ENCODE measurements at regions not wholly inside any gene's neighbourhood (a gene's known extent, or its start where the extent isn't known, plus 50 kb on each side); places are given as distances from the start of the nearest gene placed in this dataset.
A peak's percentile ranks its signal among the peaks of the same experiment; 100 is the strongest.
"Not testable (repeated sequence)": the region's sequence is repeated elsewhere in the genome, so short reads cannot be mapped to it uniquely, and the experiment has no call there.

GRCh38 chr2:2775018-2775417 lies 443.9 kb upstream of the MYT1L start:
- Histone ChIP-seq H3K4me2 (ENCODE audit: low read length, poor library complexity, severe bottlenecking) (no peak overlapping the region), H2BK15ac (ENCODE audit: low read depth, poor library complexity, severe bottlenecking) (no peak overlapping the region), H2BK120ac (ENCODE audit: low read depth, low read length) (no peak overlapping the region), H4K91ac (ENCODE audit: low read length) (no peak overlapping the region), H3K9me3 (ENCODE audit: control insufficient read depth, low read length) (peaks cover 6% of the 10 kb centered on the region), H2AFZ (ENCODE audit: low read depth, low read length) (no peak overlapping the region), H3K4me1 (ENCODE audit: control insufficient read depth, insufficient read depth, low read depth, low read length) (no peaks in the 10 kb centered on the region), H3K27ac (ENCODE audit: low read length, poor library complexity, severe bottlenecking) (no peak overlapping the region), H3K79me1 (replicated peaks; ENCODE audit: low read length, poor library complexity, severe bottlenecking) (no peaks in the 10 kb centered on the region), H3K23ac (ENCODE audit: low read length in 2 of 2) (no peak overlapping the region), H3K4me3 (ENCODE audit: insufficient read depth in 1 of 2, low read depth in 1 of 2, low read length in 2 of 2) (no peak overlapping the region), H2BK12ac (ENCODE audit: low read length in 2 of 2) (no peak overlapping the region), H3K27me3 (ENCODE audit: control insufficient read depth in 1 of 2, insufficient read depth in 1 of 2, low read length in 2 of 2) (no peaks in the 10 kb centered on the region), H2BK5ac (ENCODE audit: low read depth, low read length, poor library complexity, severe bottlenecking) (no peak overlapping the region), H2AK5ac (ENCODE audit: low read length, severe bottlenecking) (no peak overlapping the region), H3K4ac (ENCODE audit: low read depth in 1 of 2, low read length in 2 of 2) (no peak overlapping the region), H4K8ac (ENCODE audit: low read length) (no peak overlapping the region), H3K9ac (ENCODE audit: low read length) (no peak overlapping the region), H3K14ac (ENCODE audit: low read length in 2 of 2) (no peak overlapping the region), H3K36me3 (ENCODE audit: control insufficient read depth in 1 of 2, insufficient read depth in 2 of 2, low read depth in 1 of 2, low read length in 2 of 2) (no peaks in the 10 kb centered on the region), H3K18ac (ENCODE audit: low read depth in 1 of 2, low read length in 2 of 2) (no peak overlapping the region)
- 80% methylated on average over 2 of the region's 2 CpGs for WGBS
- DNase-seq, result no peak

- H3K79me1 ChIP-seq (replicated peaks; ENCODE audit: low read length, poor library complexity, severe bottlenecking), result no peaks in the 10 kb centered on the region
- no peak overlapping the region for H2BK12ac ChIP-seq (ENCODE audit: low read length in 2 of 2)
- no peak overlapping the region for H2BK5ac ChIP-seq (ENCODE audit: low read depth, low read length, poor library complexity, severe bottlenecking)
- H2AK5ac ChIP-seq (ENCODE audit: low read length, severe bottlenecking), result no peak overlapping the region
- no peak overlapping the region for H3K18ac ChIP-seq (ENCODE audit: low read depth in 1 of 2, low read length in 2 of 2)
- H3K27ac ChIP-seq (ENCODE audit: low read length, poor library complexity, severe bottlenecking), result no peak overlapping the region
- no peak for DNase-seq
- H3K9ac ChIP-seq (ENCODE audit: low read length), result no peak overlapping the region
- H3K4me3 ChIP-seq (ENCODE audit: insufficient read depth in 1 of 2, low read depth in 1 of 2, low read length in 2 of 2), result no peak overlapping the region
- H3K4me1 ChIP-seq (ENCODE audit: control insufficient read depth, insufficient read depth, low read depth, low read length), result no peaks in the 10 kb centered on the region
- 70% methylated on average over 8 of the region's 8 CpGs for WGBS
- H3K36me3 ChIP-seq (ENCODE audit: control insufficient read depth in 1 of 2, insufficient read depth in 2 of 2, low read depth in 1 of 2, low read length in 2 of 2), result no peaks in the 10 kb centered on the region
- H4K91ac ChIP-seq (ENCODE audit: low read length), result no peak overlapping the region
- H3K14ac ChIP-seq (ENCODE audit: low read length in 2 of 2), result no peak overlapping the region
- H2BK120ac ChIP-seq (ENCODE audit: low read depth, low read length), result no peak overlapping the region
- no peak overlapping the region for H4K8ac ChIP-seq (ENCODE audit: low read length)
- H3K4ac ChIP-seq (ENCODE audit: low read depth in 1 of 2, low read length in 2 of 2), result no peak overlapping the region
- no peak overlapping the region for H2BK15ac ChIP-seq (ENCODE audit: low read depth, poor library complexity, severe bottlenecking)
- H3K9me3 ChIP-seq (ENCODE audit: control insufficient read depth, low read length), result peaks cover 6% of the 10 kb centered on the region
- H3K27me3 ChIP-seq (ENCODE audit: control insufficient read depth in 1 of 2, insufficient read depth in 1 of 2, low read length in 2 of 2), result no peaks in the 10 kb centered on the region
- no peak overlapping the region for H3K4me2 ChIP-seq (ENCODE audit: low read length, poor library complexity, severe bottlenecking)
- H2AFZ ChIP-seq (ENCODE audit: low read depth, low read length), result no peak overlapping the region
- no peak overlapping the region for H3K23ac ChIP-seq (ENCODE audit: low read length in 2 of 2)
These were observed 442.6 kb upstream of the MYT1L start for GRCh38 chr2:2773692-2774091.

GRCh38 chr2:2773080-2773479 lies 442.0 kb upstream of the MYT1L start:
- not testable (repeated sequence) for H4K91ac ChIP-seq (ENCODE audit: low read length); H3K9me3 ChIP-seq (ENCODE audit: control insufficient read depth, low read length); H3K4ac ChIP-seq (ENCODE audit: low read depth in 1 of 2, low read length in 2 of 2); H3K4me2 ChIP-seq (ENCODE audit: low read length, poor library complexity, severe bottlenecking); H2BK12ac ChIP-seq (ENCODE audit: low read length in 2 of 2); H3K79me1 ChIP-seq (replicated peaks; ENCODE audit: low read length, poor library complexity, severe bottlenecking); H3K18ac ChIP-seq (ENCODE audit: low read depth in 1 of 2, low read length in 2 of 2); H3K27ac ChIP-seq (ENCODE audit: low read length, poor library complexity, severe bottlenecking); H2AFZ ChIP-seq (ENCODE audit: low read depth, low read length); H4K8ac ChIP-seq (ENCODE audit: low read length); H2AK5ac ChIP-seq (ENCODE audit: low read length, severe bottlenecking); H3K4me1 ChIP-seq (ENCODE audit: control insufficient read depth, insufficient read depth, low read depth, low read length); H3K23ac ChIP-seq (ENCODE audit: low read length in 2 of 2); H3K9ac ChIP-seq (ENCODE audit: low read length); H3K27me3 ChIP-seq (ENCODE audit: control insufficient read depth in 1 of 2, insufficient read depth in 1 of 2, low read length in 2 of 2); H3K14ac ChIP-seq (ENCODE audit: low read length in 2 of 2); H2BK5ac ChIP-seq (ENCODE audit: low read depth, low read length, poor library complexity, severe bottlenecking); H3K4me3 ChIP-seq (ENCODE audit: insufficient read depth in 1 of 2, low read depth in 1 of 2, low read length in 2 of 2); H2BK120ac ChIP-seq (ENCODE audit: low read depth, low read length); DNase-seq; H2BK15ac ChIP-seq (ENCODE audit: low read depth, poor library complexity, severe bottlenecking); H3K36me3 ChIP-seq (ENCODE audit: control insufficient read depth in 1 of 2, insufficient read depth in 2 of 2, low read depth in 1 of 2, low read length in 2 of 2)
- WGBS, result 77% methylated on average over 11 of the region's 11 CpGs

- H3K9me3 ChIP-seq (ENCODE audit: control insufficient read depth, low read length), result peaks cover 6% of the 10 kb centered on the region
- H3K23ac ChIP-seq (ENCODE audit: low read length in 2 of 2), result no peak overlapping the region
- H3K27me3 ChIP-seq (ENCODE audit: control insufficient read depth in 1 of 2, insufficient read depth in 1 of 2, low read length in 2 of 2), result no peaks in the 10 kb centered on the region
- H2AK5ac ChIP-seq (ENCODE audit: low read length, severe bottlenecking), result no peak overlapping the region
- no peak overlapping the region for H2AFZ ChIP-seq (ENCODE audit: low read depth, low read length)
- H3K4me2 ChIP-seq (ENCODE audit: low read length, poor library complexity, severe bottlenecking), result no peak overlapping the region
- no peak overlapping the region for H3K18ac ChIP-seq (ENCODE audit: low read depth in 1 of 2, low read length in 2 of 2)
- no peak overlapping the region for H2BK120ac ChIP-seq (ENCODE audit: low read depth, low read length)
- no peak overlapping the region for H3K9ac ChIP-seq (ENCODE audit: low read length)
- H3K27ac ChIP-seq (ENCODE audit: low read length, poor library complexity, severe bottlenecking), result no peak overlapping the region
- no peak for DNase-seq
- H3K36me3 ChIP-seq (ENCODE audit: control insufficient read depth in 1 of 2, insufficient read depth in 2 of 2, low read depth in 1 of 2, low read length in 2 of 2), result no peaks in the 10 kb centered on the region
- H2BK5ac ChIP-seq (ENCODE audit: low read depth, low read length, poor library complexity, severe bottlenecking), result no peak overlapping the region
- no peak overlapping the region for H3K4me3 ChIP-seq (ENCODE audit: insufficient read depth in 1 of 2, low read depth in 1 of 2, low read length in 2 of 2)
- 73% methylated on average over 18 of the region's 18 CpGs for WGBS
- no peak overlapping the region for H2BK15ac ChIP-seq (ENCODE audit: low read depth, poor library complexity, severe bottlenecking)
- H4K91ac ChIP-seq (ENCODE audit: low read length), result peak overlapping the region; percentile 14
- no peak overlapping the region for H3K14ac ChIP-seq (ENCODE audit: low read length in 2 of 2)
- no peaks in the 10 kb centered on the region for H3K4me1 ChIP-seq (ENCODE audit: control insufficient read depth, insufficient read depth, low read depth, low read length)
- no peak overlapping the region for H4K8ac ChIP-seq (ENCODE audit: low read length)
- H3K79me1 ChIP-seq (replicated peaks; ENCODE audit: low read length, poor library complexity, severe bottlenecking), result no peaks in the 10 kb centered on the region
- no peak overlapping the region for H2BK12ac ChIP-seq (ENCODE audit: low read length in 2 of 2)
- no peak overlapping the region for H3K4ac ChIP-seq (ENCODE audit: low read depth in 1 of 2, low read length in 2 of 2)
These were observed 440.8 kb upstream of the MYT1L start for GRCh38 chr2:2771721-2772411.

Measured in mesenchymal stem cell (in vitro differentiated cells and primary cell).